ENCODE measurements at regions not wholly inside any gene's neighbourhood (a gene's known extent, or its start where the extent isn't known, plus 50 kb on each side); places are given as distances from the start of the nearest gene placed in this dataset.

- DNase-seq, result no peak
Measured at GRCh38 chr6:14664112-14664601, 546.6 kb downstream of the CD83 start.

GRCh38 chr6:14664621-14665315 lies 547.2 kb downstream of the CD83 start:
- DNase-seq, result no peak

GRCh38 chr6:14665827-14666724 lies 548.5 kb downstream of the CD83 start:
- no peak for DNase-seq

GRCh38 chr6:14670806-14671205 lies 553.2 kb downstream of the CD83 start:
- no peak for DNase-seq

GRCh38 chr6:14671261-14671681 lies 553.7 kb downstream of the CD83 start:
- DNase-seq, result no peak

- no peak for DNase-seq
Measured at GRCh38 chr6:14671937-14672336, 554.4 kb downstream of the CD83 start.

- no peak for DNase-seq
Measured at GRCh38 chr6:14673201-14673600, 555.6 kb downstream of the CD83 start.

GRCh38 chr6:14674458-14674857 lies 556.9 kb downstream of the CD83 start:
- DNase-seq, result no peak

- no peak for DNase-seq
Measured at GRCh38 chr6:14674867-14675648, 557.5 kb downstream of the CD83 start.

GRCh38 chr6:14676064-14676463 lies 558.5 kb downstream of the CD83 start:
- DNase-seq, result no peak

- DNase-seq, result no peak
Measured at GRCh38 chr6:14676977-14677781, 559.6 kb downstream of the CD83 start.

GRCh38 chr6:14681699-14682487 lies 564.0 kb upstream of the JARID2 start:
- no peak for DNase-seq

GRCh38 chr6:14682812-14683211 lies 563.1 kb upstream of the JARID2 start:
- no peak for DNase-seq

- DNase-seq, result no peak
Measured at GRCh38 chr6:14689639-14690038, 556.2 kb upstream of the JARID2 start.

GRCh38 chr6:14690120-14691056 lies 555.5 kb upstream of the JARID2 start:
- DNase-seq, result no peak

- no peak for DNase-seq
Measured at GRCh38 chr6:14692208-14692607, 553.7 kb upstream of the JARID2 start.

- DNase-seq, result no peak
Measured at GRCh38 chr6:14693301-14694192, 552.3 kb upstream of the JARID2 start.

GRCh38 chr6:14694308-14694707 lies 551.6 kb upstream of the JARID2 start:
- DNase-seq, result no peak

GRCh38 chr6:14695579-14695978 lies 550.3 kb upstream of the JARID2 start:
- DNase-seq, result no peak
